ENCODE measurements at regions not wholly inside any gene's neighbourhood (a gene's known extent, or its start where the extent isn't known, plus 50 kb on each side); places are given as distances from the start of the nearest gene placed in this dataset.
"Not testable (repeated sequence)": the region's sequence is repeated elsewhere in the genome, so short reads cannot be mapped to it uniquely, and the experiment has no call there.

- Histone ChIP-seq H3K9me3 (ENCODE audit: control insufficient read depth in 3 of 3, low read length in 3 of 3) (peaks cover 3 to 17% (median 5%) of the 10 kb centered on the region in 3 donors), H3K4me3 (ENCODE audit: low read length in 3 of 3) (no peak overlapping the region), H3K4me1 (ENCODE audit: control insufficient read depth in 3 of 3, insufficient read depth in 3 of 3, low read length in 3 of 3) (no peaks in the 10 kb centered on the region), H3K27ac (ENCODE audit: low read depth, low read length) (no peak overlapping the region), H3K36me3 (ENCODE audit: control insufficient read depth in 3 of 3, insufficient read depth in 3 of 3, low read length in 3 of 3) (no peaks in the 10 kb centered on the region), H3K9ac (ENCODE audit: low read depth in 1 of 3, low read length in 3 of 3) (no peak overlapping the region), H3K27me3 (ENCODE audit: control insufficient read depth in 3 of 3, insufficient read depth in 3 of 3, low read length in 3 of 3) (no peaks in the 10 kb centered on the region)
Observed at GRCh38 chr4:116016201-116016600, 902.8 kb upstream of the NDST4 start.

- H3K9me3 ChIP-seq (ENCODE audit: control insufficient read depth in 3 of 3, low read length in 3 of 3) = peaks cover 3 to 17% (median 5%) of the 10 kb centered on the region in 3 donors
- H3K4me1 ChIP-seq (ENCODE audit: control insufficient read depth in 3 of 3, insufficient read depth in 3 of 3, low read length in 3 of 3) = no peaks in the 10 kb centered on the region
- H3K4me3 ChIP-seq (ENCODE audit: low read length in 3 of 3) = no peak overlapping the region
- H3K27ac ChIP-seq (ENCODE audit: low read depth, low read length) = no peak overlapping the region
- no peaks in the 10 kb centered on the region for H3K27me3 ChIP-seq (ENCODE audit: control insufficient read depth in 3 of 3, insufficient read depth in 3 of 3, low read length in 3 of 3)
- no peak overlapping the region for H3K9ac ChIP-seq (ENCODE audit: low read depth in 1 of 3, low read length in 3 of 3)
- no peaks in the 10 kb centered on the region for H3K36me3 ChIP-seq (ENCODE audit: control insufficient read depth in 3 of 3, insufficient read depth in 3 of 3, low read length in 3 of 3)
Observed at GRCh38 chr4:116015549-116015948, 902.1 kb upstream of the NDST4 start.

DNA sequence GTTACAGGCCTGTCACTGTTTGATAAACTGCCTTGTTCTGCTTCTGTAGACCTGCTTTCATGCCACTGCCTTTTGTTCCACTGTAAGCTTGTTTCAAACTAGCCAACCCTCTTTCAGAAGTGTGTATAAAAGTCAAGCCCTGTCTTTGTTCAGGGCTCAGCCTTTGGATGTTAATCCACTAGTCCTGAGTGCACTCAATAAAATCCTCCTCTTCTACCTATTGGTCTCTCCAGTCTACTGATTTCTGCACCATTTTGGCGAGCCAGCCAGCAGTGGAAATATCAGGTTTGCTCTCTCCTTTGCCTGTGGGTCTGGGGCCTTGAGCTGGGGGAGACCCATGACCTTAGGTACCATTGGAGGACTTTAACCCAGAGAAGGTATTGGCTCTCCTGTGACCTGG, 901.6 kb upstream of the NDST4 start:
- no peak overlapping the region for H3K9ac ChIP-seq (ENCODE audit: low read depth in 1 of 3, low read length in 3 of 3)
- no peaks in the 10 kb centered on the region for H3K27me3 ChIP-seq (ENCODE audit: control insufficient read depth in 3 of 3, insufficient read depth in 3 of 3, low read length in 3 of 3)
- H3K36me3 ChIP-seq (ENCODE audit: control insufficient read depth in 3 of 3, insufficient read depth in 3 of 3, low read length in 3 of 3) = no peaks in the 10 kb centered on the region
- H3K4me1 ChIP-seq (ENCODE audit: control insufficient read depth in 3 of 3, insufficient read depth in 3 of 3, low read length in 3 of 3) = no peaks in the 10 kb centered on the region
- H3K4me3 ChIP-seq (ENCODE audit: low read length in 3 of 3) = no peak overlapping the region
- peaks cover 3 to 17% (median 5%) of the 10 kb centered on the region in 3 donors for H3K9me3 ChIP-seq (ENCODE audit: control insufficient read depth in 3 of 3, low read length in 3 of 3)
- no peak overlapping the region for H3K27ac ChIP-seq (ENCODE audit: low read depth, low read length)

DNA sequence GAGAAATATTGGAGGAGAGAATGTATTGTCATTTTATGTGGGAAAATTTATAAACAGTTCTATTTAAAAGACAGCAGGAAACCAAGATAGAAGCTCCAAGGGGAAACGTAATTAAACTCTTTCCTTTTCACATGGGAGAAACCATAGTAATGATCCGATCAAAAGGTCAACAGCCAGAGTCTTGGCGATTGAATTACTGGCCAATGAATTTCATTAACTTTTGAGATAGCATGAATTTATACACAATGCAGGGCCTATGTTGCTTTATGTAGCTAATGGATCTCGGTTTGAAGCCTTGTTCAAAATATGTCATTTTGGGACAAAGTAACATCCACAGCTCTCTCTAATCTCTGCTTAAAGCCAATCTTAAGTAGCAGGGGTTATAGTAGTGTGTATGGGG, 897.5 kb upstream of the NDST4 start:
- Histone ChIP-seq H3K4me1 (ENCODE audit: control insufficient read depth in 3 of 3, insufficient read depth in 3 of 3, low read length in 3 of 3) (no peaks in the 10 kb centered on the region), H3K9ac (ENCODE audit: low read depth in 1 of 3, low read length in 3 of 3) (no peak overlapping the region), H3K27me3 (ENCODE audit: control insufficient read depth in 3 of 3, insufficient read depth in 3 of 3, low read length in 3 of 3) (no peaks in the 10 kb centered on the region), H3K4me3 (ENCODE audit: low read length in 3 of 3) (no peak overlapping the region), H3K27ac (ENCODE audit: low read depth, low read length) (no peak overlapping the region), H3K9me3 (ENCODE audit: control insufficient read depth in 3 of 3, low read length in 3 of 3) (peaks cover 0 to 10% (median 5%) of the 10 kb centered on the region in 3 donors), H3K36me3 (ENCODE audit: control insufficient read depth in 3 of 3, insufficient read depth in 3 of 3, low read length in 3 of 3) (no peaks in the 10 kb centered on the region)

GRCh38 chr4:116005806-116006088, 892.3 kb upstream of the NDST4 start:
- H3K9me3 ChIP-seq (ENCODE audit: control insufficient read depth in 3 of 3, low read length in 3 of 3) = no peaks in the 10 kb centered on the region
- H3K4me3 ChIP-seq (ENCODE audit: low read length in 3 of 3) = no peak overlapping the region
- no peaks in the 10 kb centered on the region for H3K36me3 ChIP-seq (ENCODE audit: control insufficient read depth in 3 of 3, insufficient read depth in 3 of 3, low read length in 3 of 3)
- H3K27ac ChIP-seq (ENCODE audit: low read depth, low read length) = no peak overlapping the region
- no peak overlapping the region for H3K9ac ChIP-seq (ENCODE audit: low read depth in 1 of 3, low read length in 3 of 3)
- no peaks in the 10 kb centered on the region for H3K4me1 ChIP-seq (ENCODE audit: control insufficient read depth in 3 of 3, insufficient read depth in 3 of 3, low read length in 3 of 3)
- H3K27me3 ChIP-seq (ENCODE audit: control insufficient read depth in 3 of 3, insufficient read depth in 3 of 3, low read length in 3 of 3) = no peaks in the 10 kb centered on the region

- H3K27me3 ChIP-seq (ENCODE audit: control insufficient read depth in 3 of 3, insufficient read depth in 3 of 3, low read length in 3 of 3) = no peaks in the 10 kb centered on the region
- peaks cover 0 to 2% (median 0%) of the 10 kb centered on the region in 3 donors for H3K9me3 ChIP-seq (ENCODE audit: control insufficient read depth in 3 of 3, low read length in 3 of 3)
- H3K4me3 ChIP-seq (ENCODE audit: low read length in 3 of 3) = no peak overlapping the region
- H3K36me3 ChIP-seq (ENCODE audit: control insufficient read depth in 3 of 3, insufficient read depth in 3 of 3, low read length in 3 of 3) = no peaks in the 10 kb centered on the region
- no peaks in the 10 kb centered on the region for H3K4me1 ChIP-seq (ENCODE audit: control insufficient read depth in 3 of 3, insufficient read depth in 3 of 3, low read length in 3 of 3)
- H3K9ac ChIP-seq (ENCODE audit: low read depth in 1 of 3, low read length in 3 of 3) = no peak overlapping the region
- H3K27ac ChIP-seq (ENCODE audit: low read depth, low read length) = no peak overlapping the region
Observed at GRCh38 chr4:116005037-116005805, 891.8 kb upstream of the NDST4 start.

- Histone ChIP-seq H3K27ac (ENCODE audit: low read depth, low read length) (no peak overlapping the region), H3K27me3 (ENCODE audit: control insufficient read depth in 3 of 3, insufficient read depth in 3 of 3, low read length in 3 of 3) (no peaks in the 10 kb centered on the region), H3K4me3 (ENCODE audit: low read length in 3 of 3) (no peak overlapping the region), H3K4me1 (ENCODE audit: control insufficient read depth in 3 of 3, insufficient read depth in 3 of 3, low read length in 3 of 3) (no peaks in the 10 kb centered on the region), H3K36me3 (ENCODE audit: control insufficient read depth in 3 of 3, insufficient read depth in 3 of 3, low read length in 3 of 3) (no peaks in the 10 kb centered on the region), H3K9ac (ENCODE audit: low read depth in 1 of 3, low read length in 3 of 3) (no peak overlapping the region), H3K9me3 (ENCODE audit: control insufficient read depth in 3 of 3, low read length in 3 of 3) (peaks cover 0 to 2% (median 0%) of the 10 kb centered on the region in 3 donors)
Observed at GRCh38 chr4:116001291-116001690, 887.9 kb upstream of the NDST4 start.

- Histone ChIP-seq H3K27ac (ENCODE audit: low read depth, low read length) (no peak overlapping the region), H3K36me3 (ENCODE audit: control insufficient read depth in 3 of 3, insufficient read depth in 3 of 3, low read length in 3 of 3) (no peaks in the 10 kb centered on the region), H3K4me3 (ENCODE audit: low read length in 3 of 3) (no peak overlapping the region), H3K27me3 (ENCODE audit: control insufficient read depth in 3 of 3, insufficient read depth in 3 of 3, low read length in 3 of 3) (no peaks in the 10 kb centered on the region), H3K4me1 (ENCODE audit: control insufficient read depth in 3 of 3, insufficient read depth in 3 of 3, low read length in 3 of 3) (no peaks in the 10 kb centered on the region), H3K9me3 (ENCODE audit: control insufficient read depth in 3 of 3, low read length in 3 of 3) (no peaks in the 10 kb centered on the region), H3K9ac (ENCODE audit: low read depth in 1 of 3, low read length in 3 of 3) (no peak overlapping the region)
Observed at GRCh38 chr4:115986573-115986972, 873.2 kb upstream of the NDST4 start.

DNA sequence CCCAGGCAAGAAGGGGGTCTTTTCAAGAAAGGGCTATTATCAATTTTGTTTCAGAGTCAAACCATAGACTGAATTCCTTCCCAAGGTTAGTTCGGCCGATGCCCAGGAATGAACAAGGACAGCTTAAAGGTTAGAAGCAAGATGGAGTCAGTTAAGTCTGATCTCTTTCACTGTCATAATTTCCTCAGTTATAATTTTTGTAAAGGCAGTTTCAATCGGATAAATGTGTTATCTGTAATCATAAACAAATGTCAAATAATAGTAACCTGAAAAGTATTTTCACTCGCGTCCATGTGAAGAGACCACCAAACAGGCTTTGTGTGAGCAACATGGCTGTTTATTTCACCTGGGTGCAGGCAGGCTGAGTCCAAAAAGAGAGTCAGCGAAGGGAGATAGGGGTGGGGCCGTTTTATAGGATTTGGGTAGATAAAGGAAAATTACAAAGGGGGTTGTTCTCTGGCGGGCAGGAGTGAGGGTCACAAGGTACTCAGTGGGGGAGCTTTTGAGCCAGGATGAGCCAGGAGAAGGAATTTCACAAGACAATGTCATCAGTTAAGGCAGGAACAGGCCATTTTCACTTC, 862.1 kb upstream of the NDST4 start:
- H3K4me1 ChIP-seq (ENCODE audit: control insufficient read depth in 3 of 3, insufficient read depth in 3 of 3, low read length in 3 of 3); H3K4me3 ChIP-seq (ENCODE audit: low read length in 3 of 3); H3K9me3 ChIP-seq (ENCODE audit: control insufficient read depth in 3 of 3, low read length in 3 of 3); H3K9ac ChIP-seq (ENCODE audit: low read depth in 1 of 3, low read length in 3 of 3); H3K27ac ChIP-seq (ENCODE audit: low read depth, low read length); H3K36me3 ChIP-seq (ENCODE audit: control insufficient read depth in 3 of 3, insufficient read depth in 3 of 3, low read length in 3 of 3); H3K27me3 ChIP-seq (ENCODE audit: control insufficient read depth in 3 of 3, insufficient read depth in 3 of 3, low read length in 3 of 3): not testable (repeated sequence)

- H3K27ac ChIP-seq (ENCODE audit: low read depth, low read length) = no peak overlapping the region
- H3K9ac ChIP-seq (ENCODE audit: low read depth in 1 of 3, low read length in 3 of 3) = no peak overlapping the region
- no peaks in the 10 kb centered on the region for H3K27me3 ChIP-seq (ENCODE audit: control insufficient read depth in 3 of 3, insufficient read depth in 3 of 3, low read length in 3 of 3)
- no peaks in the 10 kb centered on the region for H3K4me1 ChIP-seq (ENCODE audit: control insufficient read depth in 3 of 3, insufficient read depth in 3 of 3, low read length in 3 of 3)
- H3K9me3 ChIP-seq (ENCODE audit: control insufficient read depth in 3 of 3, low read length in 3 of 3) = no peaks in the 10 kb centered on the region
- no peaks in the 10 kb centered on the region for H3K36me3 ChIP-seq (ENCODE audit: control insufficient read depth in 3 of 3, insufficient read depth in 3 of 3, low read length in 3 of 3)
- H3K4me3 ChIP-seq (ENCODE audit: low read length in 3 of 3) = no peak overlapping the region
Observed at GRCh38 chr4:115973768-115974167, 860.3 kb upstream of the NDST4 start.
